ENCODE measurements at regions not wholly inside any gene's neighbourhood (a gene's known extent, or its start where the extent isn't known, plus 50 kb on each side); places are given as distances from the start of the nearest gene placed in this dataset.

- Mint-ChIP-seq H3K27ac (ENCODE audit: unreplicated experiment) (peak overlapping the region; percentile 64), H3K4me3 (ENCODE audit: unreplicated experiment) (peak overlapping the region; percentile 30), H3K36me3 (ENCODE audit: unreplicated experiment) (peaks cover 7% of the 10 kb centered on the region), H3K4me1 (ENCODE audit: low read depth, unreplicated experiment) (peaks cover 18% of the 10 kb centered on the region), H3K27me3 (ENCODE audit: unreplicated experiment) (no peaks in the 10 kb centered on the region), H3K9me3 (ENCODE audit: unreplicated experiment) (peaks cover 6% of the 10 kb centered on the region)
- TF ChIP-seq, protein P1, sequence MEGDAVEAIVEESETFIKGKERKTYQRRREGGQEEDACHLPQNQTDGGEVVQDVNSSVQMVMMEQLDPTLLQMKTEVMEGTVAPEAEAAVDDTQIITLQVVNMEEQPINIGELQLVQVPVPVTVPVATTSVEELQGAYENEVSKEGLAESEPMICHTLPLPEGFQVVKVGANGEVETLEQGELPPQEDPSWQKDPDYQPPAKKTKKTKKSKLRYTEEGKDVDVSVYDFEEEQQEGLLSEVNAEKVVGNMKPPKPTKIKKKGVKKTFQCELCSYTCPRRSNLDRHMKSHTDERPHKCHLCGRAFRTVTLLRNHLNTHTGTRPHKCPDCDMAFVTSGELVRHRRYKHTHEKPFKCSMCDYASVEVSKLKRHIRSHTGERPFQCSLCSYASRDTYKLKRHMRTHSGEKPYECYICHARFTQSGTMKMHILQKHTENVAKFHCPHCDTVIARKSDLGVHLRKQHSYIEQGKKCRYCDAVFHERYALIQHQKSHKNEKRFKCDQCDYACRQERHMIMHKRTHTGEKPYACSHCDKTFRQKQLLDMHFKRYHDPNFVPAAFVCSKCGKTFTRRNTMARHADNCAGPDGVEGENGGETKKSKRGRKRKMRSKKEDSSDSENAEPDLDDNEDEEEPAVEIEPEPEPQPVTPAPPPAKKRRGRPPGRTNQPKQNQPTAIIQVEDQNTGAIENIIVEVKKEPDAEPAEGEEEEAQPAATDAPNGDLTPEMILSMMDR (IDR thresholded peaks at IDR 0.05; ENCODE audit: partially characterized antibody, unreplicated experiment): no peak
- no peak for DNase-seq
Observed at GRCh38 chr1:240021709-240022108, 70.0 kb upstream of the FMN2 start.

DNA sequence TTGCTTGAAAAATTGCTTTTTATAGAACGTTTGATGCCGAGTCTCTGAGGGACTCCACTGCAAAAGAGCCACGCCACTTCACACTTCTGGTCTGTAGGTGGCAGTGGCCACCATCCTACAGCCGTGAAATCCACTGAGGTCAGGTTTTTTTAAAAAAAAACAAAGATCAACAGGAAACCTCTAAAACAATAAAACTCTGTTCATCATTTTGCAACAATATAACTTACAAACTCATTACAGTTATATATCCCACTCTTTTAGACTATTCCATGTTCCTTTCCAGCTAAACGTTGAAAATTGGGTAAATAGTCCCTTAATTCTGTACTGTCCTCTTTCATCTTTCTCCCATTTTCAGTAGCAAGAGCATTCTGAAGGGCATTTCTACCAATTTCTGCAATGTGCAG is 64.6 kb upstream of the FMN2 start:
- TF ChIP-seq, protein P1 (IDR thresholded peaks at IDR 0.05; ENCODE audit: partially characterized antibody, unreplicated experiment): peak; percentile 88
- no peaks in the 10 kb centered on the region for H3K36me3 Mint-ChIP-seq (ENCODE audit: unreplicated experiment)
- peaks cover 2% of the 10 kb centered on the region for H3K27me3 Mint-ChIP-seq (ENCODE audit: unreplicated experiment)
- no peak overlapping the region for H3K27ac Mint-ChIP-seq (ENCODE audit: unreplicated experiment)
- DNase-seq: peak; percentile 56
- peaks cover 3% of the 10 kb centered on the region for H3K9me3 Mint-ChIP-seq (ENCODE audit: unreplicated experiment)
- H3K4me3 Mint-ChIP-seq (ENCODE audit: unreplicated experiment): no peak overlapping the region
- H3K4me1 Mint-ChIP-seq (ENCODE audit: low read depth, unreplicated experiment): peaks cover 23% of the 10 kb centered on the region

- TF ChIP-seq, protein P1 (IDR thresholded peaks at IDR 0.05; ENCODE audit: partially characterized antibody, unreplicated experiment): no peak
- Mint-ChIP-seq H3K36me3 (ENCODE audit: unreplicated experiment) (no peaks in the 10 kb centered on the region), H3K27ac (ENCODE audit: unreplicated experiment) (peak overlapping the region; percentile 90), H3K4me3 (ENCODE audit: unreplicated experiment) (peak overlapping the region; percentile 65), H3K27me3 (ENCODE audit: unreplicated experiment) (peaks cover 2% of the 10 kb centered on the region), H3K4me1 (ENCODE audit: low read depth, unreplicated experiment) (peaks cover 23% of the 10 kb centered on the region), H3K9me3 (ENCODE audit: unreplicated experiment) (peaks cover 3% of the 10 kb centered on the region)
- DNase-seq: peak; percentile 28
Observed at GRCh38 chr1:240029418-240029817, 62.3 kb upstream of the FMN2 start.

GRCh38 chr1:240030236-240030635 is 61.4 kb upstream of the FMN2 start:
- H3K4me1 Mint-ChIP-seq (ENCODE audit: low read depth, unreplicated experiment): peaks cover 23% of the 10 kb centered on the region
- H3K4me3 Mint-ChIP-seq (ENCODE audit: unreplicated experiment): peak overlapping the region; percentile 41
- peaks cover 3% of the 10 kb centered on the region for H3K9me3 Mint-ChIP-seq (ENCODE audit: unreplicated experiment)
- H3K27ac Mint-ChIP-seq (ENCODE audit: unreplicated experiment): peak overlapping the region; percentile 90
- TF ChIP-seq, protein P1 (IDR thresholded peaks at IDR 0.05; ENCODE audit: partially characterized antibody, unreplicated experiment): no peak
- H3K36me3 Mint-ChIP-seq (ENCODE audit: unreplicated experiment): no peaks in the 10 kb centered on the region
- DNase-seq: no peak
- peaks cover 2% of the 10 kb centered on the region for H3K27me3 Mint-ChIP-seq (ENCODE audit: unreplicated experiment)

DNA sequence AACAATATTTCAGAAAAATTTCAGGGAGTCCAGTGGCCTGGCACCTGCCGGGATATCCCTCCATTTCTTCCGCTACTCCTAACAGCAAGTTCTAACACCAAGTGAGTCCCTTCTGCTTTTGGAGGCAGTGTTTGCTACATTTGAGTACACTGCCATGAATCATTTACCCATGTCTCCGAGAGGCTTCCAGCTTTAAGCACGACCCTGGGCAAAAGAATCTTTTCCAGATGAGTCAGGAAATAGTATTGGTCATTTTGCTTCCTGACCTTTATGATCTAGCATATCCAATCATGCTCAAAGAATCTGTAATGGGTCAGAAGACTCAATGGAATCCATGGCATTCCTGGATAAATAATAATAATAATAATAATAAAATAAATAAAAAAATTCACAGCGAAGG is 60.7 kb upstream of the FMN2 start:
- Mint-ChIP-seq H3K9me3 (ENCODE audit: unreplicated experiment) (peaks cover 3% of the 10 kb centered on the region), H3K36me3 (ENCODE audit: unreplicated experiment) (no peaks in the 10 kb centered on the region), H3K27ac (ENCODE audit: unreplicated experiment) (no peak overlapping the region)

More for the DNA sequence above, 60.7 kb upstream of the FMN2 start:
- H3K27me3 Mint-ChIP-seq (ENCODE audit: unreplicated experiment): peaks cover 2% of the 10 kb centered on the region
- H3K4me3 Mint-ChIP-seq (ENCODE audit: unreplicated experiment): no peak overlapping the region
- TF ChIP-seq, protein P1 (IDR thresholded peaks at IDR 0.05; ENCODE audit: partially characterized antibody, unreplicated experiment): no peak
- DNase-seq: no peak
- H3K4me1 Mint-ChIP-seq (ENCODE audit: low read depth, unreplicated experiment): peaks cover 23% of the 10 kb centered on the region

Measured in glutamatergic neuron (in vitro differentiated cells).